ENCODE measurements at regions not wholly inside any gene's neighbourhood (a gene's known extent, or its start where the extent isn't known, plus 50 kb on each side); places are given as distances from the start of the nearest gene placed in this dataset.
A peak's percentile ranks its signal among the peaks of the same experiment; 100 is the strongest.

GRCh38 chr14:62185078-62185477, 422.9 kb downstream of the SNAPC1 start:
- no peak for TF ChIP-seq CTCF (IDR thresholded peaks at IDR 0.05; ENCODE audit: insufficient read depth, low read depth, low read length, missing control alignments)
- DNase-seq (ENCODE audit: low read depth), result no peak
- H3K4me3 ChIP-seq (ENCODE audit: low read depth, low read length), result no peak overlapping the region

DNA sequence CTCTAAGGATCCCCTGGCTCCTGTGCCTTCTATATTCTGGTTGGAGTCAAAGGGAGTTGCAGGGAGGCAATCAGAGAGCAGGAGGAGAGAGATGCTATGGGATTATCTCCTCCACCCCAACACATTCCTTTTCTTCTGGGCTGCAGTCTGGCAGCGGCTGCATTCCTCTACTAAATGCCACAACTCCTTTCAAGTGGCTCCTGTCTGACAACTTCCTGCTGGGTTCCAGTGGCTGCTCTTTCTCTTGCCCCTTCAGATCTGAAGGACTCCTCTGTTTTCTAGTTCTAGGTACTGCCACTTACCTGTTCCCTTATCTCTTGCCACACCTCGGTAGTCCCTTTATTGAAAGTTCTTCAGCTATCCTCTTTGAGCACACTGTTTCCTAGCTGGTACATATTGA, 425.0 kb downstream of the SNAPC1 start:
- no peak for DNase-seq (ENCODE audit: low read depth)
- H3K4me3 ChIP-seq (ENCODE audit: low read depth, low read length), result no peak overlapping the region
- TF ChIP-seq CTCF (IDR thresholded peaks at IDR 0.05; ENCODE audit: insufficient read depth, low read depth, low read length, missing control alignments), result no peak

GRCh38 chr14:62189698-62190097, 427.5 kb downstream of the SNAPC1 start:
- no peak for TF ChIP-seq CTCF (IDR thresholded peaks at IDR 0.05; ENCODE audit: insufficient read depth, low read depth, low read length, missing control alignments)
- no peak overlapping the region for H3K4me3 ChIP-seq (ENCODE audit: low read depth, low read length)
- no peak for DNase-seq (ENCODE audit: low read depth)

DNA sequence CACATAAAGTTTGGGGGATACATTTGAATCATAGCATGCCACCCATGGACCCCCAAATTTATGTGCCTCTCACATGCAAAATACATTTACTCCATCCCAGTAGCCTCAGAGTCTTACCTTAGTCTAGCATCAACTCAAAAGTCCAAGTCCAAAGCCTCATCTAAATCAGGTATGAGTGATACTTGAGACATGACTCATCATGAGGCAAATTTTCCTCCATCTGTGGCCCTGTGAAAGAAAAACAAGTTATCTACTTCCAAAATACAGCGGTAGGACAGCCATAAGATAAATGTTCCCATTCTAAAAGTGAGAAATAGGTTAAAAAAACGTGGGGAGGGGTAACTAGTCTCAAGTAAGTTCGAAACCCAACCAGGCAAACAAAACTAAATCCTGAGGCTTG, 444.2 kb downstream of the SNAPC1 start:
- no peak overlapping the region for H3K4me3 ChIP-seq (ENCODE audit: low read depth, low read length)
- no peak for TF ChIP-seq CTCF (IDR thresholded peaks at IDR 0.05; ENCODE audit: insufficient read depth, low read depth, low read length, missing control alignments)
- no peak for DNase-seq (ENCODE audit: low read depth)

DNA sequence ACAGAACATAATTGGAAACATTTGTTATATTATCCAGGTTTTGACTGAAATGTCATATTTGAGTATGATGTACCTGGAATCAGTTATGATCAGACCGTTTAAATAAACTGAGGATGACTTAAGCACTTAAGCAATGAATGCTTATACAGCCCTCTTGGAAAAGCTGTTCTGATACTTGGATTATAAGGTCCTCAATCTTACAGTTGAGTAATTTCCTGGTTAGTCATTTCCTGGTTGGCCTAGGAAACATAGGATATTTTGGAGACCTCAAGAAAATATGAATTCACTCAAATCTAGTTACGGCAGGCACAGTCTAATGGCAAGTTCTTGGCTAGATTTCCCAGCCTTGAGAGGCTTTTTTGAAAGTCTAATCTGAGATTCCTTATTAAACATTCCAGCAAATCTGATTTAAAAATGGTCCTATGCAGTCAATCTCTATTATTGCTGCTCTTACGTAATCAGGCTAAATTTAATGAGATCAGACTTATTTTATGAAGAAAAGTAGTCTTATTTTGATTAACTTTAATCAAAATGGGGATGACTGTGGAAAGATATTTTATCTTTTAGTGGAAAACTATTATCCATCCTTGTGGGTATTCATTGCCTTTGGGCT, 447.2 kb downstream of the SNAPC1 start:
- DNase-seq (ENCODE audit: low read depth), result no peak
- H3K4me3 ChIP-seq (ENCODE audit: low read depth, low read length), result no peak overlapping the region
- no peak for TF ChIP-seq CTCF (IDR thresholded peaks at IDR 0.05; ENCODE audit: insufficient read depth, low read depth, low read length, missing control alignments)

DNA sequence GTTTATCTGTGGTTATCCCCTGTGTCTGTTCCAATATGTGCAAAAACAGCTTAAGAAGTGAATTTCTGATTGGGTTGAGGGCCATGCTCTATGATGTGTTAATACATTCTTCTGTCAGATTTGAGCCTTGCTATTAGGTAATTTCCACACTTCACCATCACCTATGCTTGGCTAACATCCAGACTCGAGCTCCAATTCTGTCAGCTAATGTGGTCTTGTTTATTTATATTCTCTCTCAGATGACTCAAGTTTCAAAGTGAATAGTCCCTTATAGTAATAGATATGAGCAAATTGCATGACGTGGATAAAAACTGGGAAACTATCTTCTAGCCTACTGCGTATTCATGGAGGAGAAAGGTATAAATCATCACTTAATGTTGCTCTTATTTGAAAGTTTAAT, 451.3 kb downstream of the SNAPC1 start:
- peak; percentile 6 for DNase-seq (ENCODE audit: low read depth)
- no peak for TF ChIP-seq CTCF (IDR thresholded peaks at IDR 0.05; ENCODE audit: insufficient read depth, low read depth, low read length, missing control alignments)
- no peak overlapping the region for H3K4me3 ChIP-seq (ENCODE audit: low read depth, low read length)

DNA sequence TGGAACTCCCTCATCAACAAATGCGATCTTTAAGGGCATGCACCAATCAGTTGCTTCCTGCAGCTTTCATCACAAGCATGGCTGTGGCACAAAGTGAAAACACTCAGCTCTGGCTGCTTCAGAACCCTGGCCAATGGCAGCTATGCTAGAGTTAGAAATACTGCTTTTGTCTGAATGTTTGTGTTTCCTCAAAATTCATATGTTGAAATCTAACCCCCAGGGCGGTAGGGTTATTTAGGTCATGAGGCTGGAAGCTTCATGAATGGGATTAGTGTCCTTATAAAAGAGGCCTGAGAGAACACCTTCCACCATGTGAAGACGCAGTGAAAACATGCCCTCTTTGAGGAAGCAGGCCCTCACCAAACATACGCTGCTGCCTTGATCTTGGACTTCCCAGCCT, 453.9 kb downstream of the SNAPC1 start:
- no peak for DNase-seq (ENCODE audit: low read depth)
- no peak overlapping the region for H3K4me3 ChIP-seq (ENCODE audit: low read depth, low read length)
- no peak for TF ChIP-seq CTCF (IDR thresholded peaks at IDR 0.05; ENCODE audit: insufficient read depth, low read depth, low read length, missing control alignments)

All from GM12865 (cell line).